ENCODE measurements at regions not wholly inside any gene's neighbourhood (a gene's known extent, or its start where the extent isn't known, plus 50 kb on each side); places are given as distances from the start of the nearest gene placed in this dataset.

DNA sequence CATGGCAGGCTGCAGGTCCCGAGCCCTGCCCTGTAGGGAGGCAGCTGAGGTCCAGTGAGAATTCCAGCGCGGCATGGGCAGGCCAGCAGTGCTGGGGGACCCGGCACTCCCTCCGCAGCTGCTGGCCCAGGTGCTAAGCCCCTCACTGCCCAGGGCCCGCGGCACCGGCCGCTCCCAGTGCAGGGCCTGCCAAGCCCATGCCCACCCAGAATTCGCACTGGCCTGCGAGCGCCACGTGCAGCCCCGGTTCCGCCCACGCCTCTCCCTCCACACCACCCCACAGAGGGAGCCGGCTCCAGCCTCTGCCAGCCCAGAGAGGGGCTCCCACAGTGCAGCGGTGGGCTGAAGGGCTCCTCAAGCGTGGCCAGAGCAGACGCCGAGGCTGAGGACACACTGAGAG lies 158.5 kb upstream of the ACVR2A start:
- Histone ChIP-seq H3K27ac (ENCODE audit: low read depth, low read length) (no peak overlapping the region), H3K36me3 (ENCODE audit: insufficient read depth, low read length) (no peaks in the 10 kb centered on the region), H3K4me3 (ENCODE audit: insufficient read depth, low read depth, low read length) (no peak overlapping the region), H3K4me1 (ENCODE audit: insufficient read depth, low read length) (no peaks in the 10 kb centered on the region), H3K4me2 (ENCODE audit: low read length) (no peak overlapping the region), H3K79me2 (ENCODE audit: insufficient read depth, low read length) (no peaks in the 10 kb centered on the region), H4K20me1 (ENCODE audit: insufficient read depth, low read length) (no peaks in the 10 kb centered on the region), H2AFZ (ENCODE audit: low read depth, low read length) (no peak overlapping the region), H3K9me3 (ENCODE audit: insufficient read depth, low read depth, low read length) (peaks cover 2% of the 10 kb centered on the region), H3K9ac (ENCODE audit: low read length) (no peak overlapping the region), H3K27me3 (ENCODE audit: insufficient read depth, low read length) (no peaks in the 10 kb centered on the region)
- Mint-ChIP-seq H3K36me3 (ENCODE audit: low read depth, unreplicated experiment) (no peaks in the 10 kb centered on the region), H3K9me3 (ENCODE audit: unreplicated experiment) (peaks cover 2% of the 10 kb centered on the region), H3K27me3 (ENCODE audit: low read depth, unreplicated experiment) (no peaks in the 10 kb centered on the region), H3K27ac (ENCODE audit: unreplicated experiment) (no peak overlapping the region), H3K4me3 (ENCODE audit: unreplicated experiment) (no peak overlapping the region), H3K4me1 (ENCODE audit: low read depth, unreplicated experiment) (peaks cover 2% of the 10 kb centered on the region)
- FAIRE-seq (no peak), DNase-seq (ENCODE audit: low read depth) (no peak)
- no peak for TF ChIP-seq EZH2 (IDR thresholded peaks at IDR 0.05; ENCODE audit: insufficient read depth, low read length)
- TF ChIP-seq, protein P1, sequence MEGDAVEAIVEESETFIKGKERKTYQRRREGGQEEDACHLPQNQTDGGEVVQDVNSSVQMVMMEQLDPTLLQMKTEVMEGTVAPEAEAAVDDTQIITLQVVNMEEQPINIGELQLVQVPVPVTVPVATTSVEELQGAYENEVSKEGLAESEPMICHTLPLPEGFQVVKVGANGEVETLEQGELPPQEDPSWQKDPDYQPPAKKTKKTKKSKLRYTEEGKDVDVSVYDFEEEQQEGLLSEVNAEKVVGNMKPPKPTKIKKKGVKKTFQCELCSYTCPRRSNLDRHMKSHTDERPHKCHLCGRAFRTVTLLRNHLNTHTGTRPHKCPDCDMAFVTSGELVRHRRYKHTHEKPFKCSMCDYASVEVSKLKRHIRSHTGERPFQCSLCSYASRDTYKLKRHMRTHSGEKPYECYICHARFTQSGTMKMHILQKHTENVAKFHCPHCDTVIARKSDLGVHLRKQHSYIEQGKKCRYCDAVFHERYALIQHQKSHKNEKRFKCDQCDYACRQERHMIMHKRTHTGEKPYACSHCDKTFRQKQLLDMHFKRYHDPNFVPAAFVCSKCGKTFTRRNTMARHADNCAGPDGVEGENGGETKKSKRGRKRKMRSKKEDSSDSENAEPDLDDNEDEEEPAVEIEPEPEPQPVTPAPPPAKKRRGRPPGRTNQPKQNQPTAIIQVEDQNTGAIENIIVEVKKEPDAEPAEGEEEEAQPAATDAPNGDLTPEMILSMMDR (IDR thresholded peaks at IDR 0.05; ENCODE audit: insufficient read depth, low read depth, low read length): no peak

DNA sequence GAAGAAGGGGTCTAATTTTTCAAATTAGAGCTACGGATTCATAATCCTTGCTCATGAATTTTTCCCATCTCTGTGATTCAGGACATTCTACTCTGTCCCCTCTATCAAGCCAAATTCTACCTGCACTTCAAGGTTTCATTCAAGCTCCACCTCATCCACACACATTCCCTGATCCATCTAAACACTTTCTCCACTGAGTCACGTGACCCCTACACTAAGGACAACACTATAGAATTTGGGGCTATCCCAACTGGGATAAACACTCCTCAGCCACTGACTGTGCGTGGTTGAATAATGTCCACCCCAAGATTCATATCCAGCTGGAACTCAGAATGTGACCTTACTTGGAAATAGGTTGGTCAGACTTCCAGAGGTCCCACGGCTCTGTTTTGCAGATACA lies 159.9 kb upstream of the ACVR2A start:
- H3K9me3 ChIP-seq (ENCODE audit: insufficient read depth, low read depth, low read length): peaks cover 2% of the 10 kb centered on the region
- no peaks in the 10 kb centered on the region for H3K79me2 ChIP-seq (ENCODE audit: insufficient read depth, low read length)
- no peak for DNase-seq (ENCODE audit: low read depth)
- H3K36me3 Mint-ChIP-seq (ENCODE audit: low read depth, unreplicated experiment): no peaks in the 10 kb centered on the region
- no peak overlapping the region for H3K4me3 ChIP-seq (ENCODE audit: insufficient read depth, low read depth, low read length)
- H3K9ac ChIP-seq (ENCODE audit: low read length): no peak overlapping the region
- peaks cover 2% of the 10 kb centered on the region for H3K9me3 Mint-ChIP-seq (ENCODE audit: unreplicated experiment)
- no peaks in the 10 kb centered on the region for H3K27me3 Mint-ChIP-seq (ENCODE audit: low read depth, unreplicated experiment)
- H2AFZ ChIP-seq (ENCODE audit: low read depth, low read length): no peak overlapping the region
- peaks cover 2% of the 10 kb centered on the region for H3K4me1 Mint-ChIP-seq (ENCODE audit: low read depth, unreplicated experiment)
- no peak overlapping the region for H3K4me2 ChIP-seq (ENCODE audit: low read length)
- TF ChIP-seq, protein P1 (IDR thresholded peaks at IDR 0.05; ENCODE audit: insufficient read depth, low read depth, low read length): no peak
- no peak for TF ChIP-seq EZH2 (IDR thresholded peaks at IDR 0.05; ENCODE audit: insufficient read depth, low read length)
- no peak for FAIRE-seq
- no peaks in the 10 kb centered on the region for H3K27me3 ChIP-seq (ENCODE audit: insufficient read depth, low read length)
- no peak overlapping the region for H3K27ac Mint-ChIP-seq (ENCODE audit: unreplicated experiment)
- H3K36me3 ChIP-seq (ENCODE audit: insufficient read depth, low read length): no peaks in the 10 kb centered on the region
- H4K20me1 ChIP-seq (ENCODE audit: insufficient read depth, low read length): no peaks in the 10 kb centered on the region
- no peak overlapping the region for H3K4me3 Mint-ChIP-seq (ENCODE audit: unreplicated experiment)
- H3K4me1 ChIP-seq (ENCODE audit: insufficient read depth, low read length): no peaks in the 10 kb centered on the region
- no peak overlapping the region for H3K27ac ChIP-seq (ENCODE audit: low read depth, low read length)

DNA sequence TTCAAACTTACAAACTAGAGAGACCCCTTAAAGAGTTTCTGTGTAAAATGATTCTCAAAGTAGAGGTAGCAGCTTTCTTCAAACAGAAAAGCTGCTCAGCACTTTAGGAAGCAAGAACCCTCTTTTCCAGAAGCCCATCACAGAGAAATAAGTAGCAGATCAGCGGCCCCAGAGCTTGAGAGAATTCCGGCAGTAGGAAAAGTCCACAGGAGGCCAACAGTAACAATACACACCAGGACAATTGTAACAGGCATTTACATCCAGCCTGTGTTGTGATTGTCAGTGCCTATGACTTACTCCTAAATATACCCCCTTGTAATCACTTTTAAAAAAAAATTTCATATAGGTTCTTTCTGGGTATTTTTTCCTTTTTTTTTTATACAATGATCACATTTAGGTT lies 161.4 kb upstream of the ACVR2A start:
- no peak overlapping the region for H3K4me3 ChIP-seq (ENCODE audit: insufficient read depth, low read depth, low read length)
- FAIRE-seq: no peak
- no peak overlapping the region for H3K27ac Mint-ChIP-seq (ENCODE audit: unreplicated experiment)

More for the DNA sequence above, 161.4 kb upstream of the ACVR2A start:
- Histone ChIP-seq H2AFZ (ENCODE audit: low read depth, low read length) (no peak overlapping the region), H3K79me2 (ENCODE audit: insufficient read depth, low read length) (no peaks in the 10 kb centered on the region), H3K27me3 (ENCODE audit: insufficient read depth, low read length) (no peaks in the 10 kb centered on the region), H3K36me3 (ENCODE audit: insufficient read depth, low read length) (no peaks in the 10 kb centered on the region), H3K4me1 (ENCODE audit: insufficient read depth, low read length) (no peaks in the 10 kb centered on the region), H4K20me1 (ENCODE audit: insufficient read depth, low read length) (no peaks in the 10 kb centered on the region), H3K9ac (ENCODE audit: low read length) (no peak overlapping the region), H3K4me2 (ENCODE audit: low read length) (no peak overlapping the region), H3K27ac (ENCODE audit: low read depth, low read length) (no peak overlapping the region), H3K9me3 (ENCODE audit: insufficient read depth, low read depth, low read length) (no peaks in the 10 kb centered on the region)
- no peak for TF ChIP-seq EZH2 (IDR thresholded peaks at IDR 0.05; ENCODE audit: insufficient read depth, low read length)
- TF ChIP-seq, protein P1 (IDR thresholded peaks at IDR 0.05; ENCODE audit: insufficient read depth, low read depth, low read length): no peak
- Mint-ChIP-seq H3K27me3 (ENCODE audit: low read depth, unreplicated experiment) (no peaks in the 10 kb centered on the region), H3K9me3 (ENCODE audit: unreplicated experiment) (peaks cover 2% of the 10 kb centered on the region), H3K4me1 (ENCODE audit: low read depth, unreplicated experiment) (no peaks in the 10 kb centered on the region), H3K4me3 (ENCODE audit: unreplicated experiment) (no peak overlapping the region), H3K36me3 (ENCODE audit: low read depth, unreplicated experiment) (no peaks in the 10 kb centered on the region)
- no peak for DNase-seq (ENCODE audit: low read depth)

All from astrocyte (in vitro differentiated cells and primary cell).